ENCODE measurements at regions not wholly inside any gene's neighbourhood (a gene's known extent, or its start where the extent isn't known, plus 50 kb on each side); places are given as distances from the start of the nearest gene placed in this dataset.

- TF ChIP-seq, protein P1, sequence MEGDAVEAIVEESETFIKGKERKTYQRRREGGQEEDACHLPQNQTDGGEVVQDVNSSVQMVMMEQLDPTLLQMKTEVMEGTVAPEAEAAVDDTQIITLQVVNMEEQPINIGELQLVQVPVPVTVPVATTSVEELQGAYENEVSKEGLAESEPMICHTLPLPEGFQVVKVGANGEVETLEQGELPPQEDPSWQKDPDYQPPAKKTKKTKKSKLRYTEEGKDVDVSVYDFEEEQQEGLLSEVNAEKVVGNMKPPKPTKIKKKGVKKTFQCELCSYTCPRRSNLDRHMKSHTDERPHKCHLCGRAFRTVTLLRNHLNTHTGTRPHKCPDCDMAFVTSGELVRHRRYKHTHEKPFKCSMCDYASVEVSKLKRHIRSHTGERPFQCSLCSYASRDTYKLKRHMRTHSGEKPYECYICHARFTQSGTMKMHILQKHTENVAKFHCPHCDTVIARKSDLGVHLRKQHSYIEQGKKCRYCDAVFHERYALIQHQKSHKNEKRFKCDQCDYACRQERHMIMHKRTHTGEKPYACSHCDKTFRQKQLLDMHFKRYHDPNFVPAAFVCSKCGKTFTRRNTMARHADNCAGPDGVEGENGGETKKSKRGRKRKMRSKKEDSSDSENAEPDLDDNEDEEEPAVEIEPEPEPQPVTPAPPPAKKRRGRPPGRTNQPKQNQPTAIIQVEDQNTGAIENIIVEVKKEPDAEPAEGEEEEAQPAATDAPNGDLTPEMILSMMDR (IDR thresholded peaks at IDR 0.05) = no peak
- Mint-ChIP-seq H3K4me3 (no peak overlapping the region), H3K27ac (no peak overlapping the region), H3K27me3 (peaks cover 14% of the 10 kb centered on the region), H3K36me3 (ENCODE audit: low read depth) (no peaks in the 10 kb centered on the region), H3K4me1 (no peaks in the 10 kb centered on the region), H3K9me3 (no peaks in the 10 kb centered on the region)
- intact Hi-C loops (cut with micrococcal nuclease) = no loop called here
- ChIA-PET CTCF (no interaction called here), POLR2A (no interaction called here)
- ATAC-seq (ENCODE audit: low read depth) = no peak
- DNase-seq = no peak
These were observed 442.8 kb upstream of the NPVF start for GRCh38 chr7:25671111-25671510.

DNA sequence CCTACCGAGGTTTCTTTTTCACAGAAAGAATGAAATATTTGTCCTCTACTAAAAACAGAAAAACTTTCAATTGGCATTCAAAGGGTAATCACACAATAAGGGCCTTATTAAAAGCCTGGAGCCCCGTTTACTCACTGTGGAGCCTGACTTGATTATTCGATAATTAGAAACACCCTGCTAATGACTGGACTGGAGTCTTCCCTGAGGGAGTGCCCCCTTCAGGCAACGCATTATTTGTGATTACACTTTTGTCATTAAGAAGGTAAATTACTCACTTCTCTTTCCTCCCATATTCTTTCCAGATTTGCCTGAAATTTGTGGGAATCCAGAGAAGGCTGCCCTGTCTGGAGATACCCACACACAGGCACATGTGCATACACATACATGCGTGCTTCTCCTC lies 444.2 kb upstream of the NPVF start:
- Mint-ChIP-seq H3K27me3 (peaks cover 14% of the 10 kb centered on the region), H3K36me3 (ENCODE audit: low read depth) (no peaks in the 10 kb centered on the region), H3K27ac (no peak overlapping the region), H3K4me1 (no peaks in the 10 kb centered on the region), H3K4me3 (no peak overlapping the region), H3K9me3 (no peaks in the 10 kb centered on the region)
- DNase-seq (no peak), ATAC-seq (ENCODE audit: low read depth) (no peak)
- TF ChIP-seq, protein P1 (IDR thresholded peaks at IDR 0.05) = no peak
- POLR2A ChIA-PET = no interaction called here
- CTCF ChIA-PET = no interaction called here
- intact Hi-C loops (cut with micrococcal nuclease) = no loop called here

- DNase-seq = no peak
- Mint-ChIP-seq H3K36me3 (ENCODE audit: low read depth) (no peaks in the 10 kb centered on the region), H3K27ac (no peak overlapping the region), H3K27me3 (peaks cover 2% of the 10 kb centered on the region), H3K4me3 (no peak overlapping the region), H3K9me3 (no peaks in the 10 kb centered on the region), H3K4me1 (no peaks in the 10 kb centered on the region)
- CTCF ChIA-PET = no interaction called here
- intact Hi-C loops (cut with micrococcal nuclease) = no loop called here
- no peak for ATAC-seq (ENCODE audit: low read depth)
- POLR2A ChIA-PET = no interaction called here
- TF ChIP-seq, protein P1 (IDR thresholded peaks at IDR 0.05) = no peak
These were observed 447.6 kb upstream of the NPVF start for GRCh38 chr7:25675789-25676474.

DNA sequence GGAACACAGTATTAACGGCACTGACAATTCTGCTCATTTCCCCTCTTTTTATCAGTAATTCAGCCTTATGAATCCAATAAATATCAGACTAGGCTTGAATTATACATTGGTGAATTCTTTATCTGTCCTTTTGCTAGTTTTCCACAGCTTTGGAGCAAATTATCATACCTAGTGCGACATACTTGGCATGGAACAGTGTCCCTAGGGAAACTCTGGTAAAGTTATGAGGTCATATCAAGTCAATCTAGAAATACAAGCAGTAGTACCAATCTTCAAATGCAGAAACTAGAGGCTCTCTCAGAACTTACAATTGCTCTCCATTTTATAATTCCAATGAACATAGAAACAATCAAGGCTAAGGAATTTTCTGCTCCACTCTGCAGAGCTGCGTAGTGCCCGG lies 449.3 kb upstream of the NPVF start:
- Mint-ChIP-seq H3K36me3 (ENCODE audit: low read depth) (no peaks in the 10 kb centered on the region), H3K27me3 (peaks cover 4% of the 10 kb centered on the region), H3K9me3 (no peaks in the 10 kb centered on the region), H3K4me3 (no peak overlapping the region), H3K4me1 (no peaks in the 10 kb centered on the region), H3K27ac (no peak overlapping the region)
- CTCF ChIA-PET = no interaction called here
- intact Hi-C loops (cut with micrococcal nuclease) = no loop called here
- no peak for DNase-seq
- no peak for ATAC-seq (ENCODE audit: low read depth)
- POLR2A ChIA-PET = no interaction called here
- TF ChIP-seq, protein P1 (IDR thresholded peaks at IDR 0.05) = no peak

- CTCF ChIA-PET = no interaction called here
- TF ChIP-seq, protein P1 (IDR thresholded peaks at IDR 0.05) = no peak
- DNase-seq = no peak
- Mint-ChIP-seq H3K27ac (no peak overlapping the region), H3K4me1 (no peaks in the 10 kb centered on the region), H3K4me3 (no peak overlapping the region), H3K9me3 (no peaks in the 10 kb centered on the region), H3K36me3 (ENCODE audit: low read depth) (no peaks in the 10 kb centered on the region), H3K27me3 (peaks cover 4% of the 10 kb centered on the region)
- no peak for ATAC-seq (ENCODE audit: low read depth)
- intact Hi-C loops (cut with micrococcal nuclease) = no loop called here
- POLR2A ChIA-PET = no interaction called here
These were observed 449.9 kb upstream of the NPVF start for GRCh38 chr7:25678215-25678614.
